Stimulated activated CD8-positive, alpha-beta memory T cell treated with anti-CD3 and anti-CD28 coated beads, Interleukin-7, amount 100 ng/mL, for 4 hours (primary cell): ENCODE measurements at regions not wholly inside any gene's neighbourhood (a gene's known extent, or its start where the extent isn't known, plus 50 kb on each side); places are given as distances from the start of the nearest gene placed in this dataset.
A peak's percentile ranks its signal among the peaks of the same experiment; 100 is the strongest.

Experiments used
- DNase-seq, 2 donors: peaks; one replicate each; pipeline ENCODE4 v3.0.0-alpha.2; 2020; ENCODE audit warnings: low read depth in 2 of 2

GRCh38 chr18:32621034-32621433 lies 150.4 kb upstream of the GAREM1 start:
- no peak for DNase-seq

GRCh38 chr18:32618546-32618945 lies 147.9 kb upstream of the GAREM1 start:
- no peak for DNase-seq

- DNase-seq: no peak
Observed at GRCh38 chr18:32613821-32614220, 143.1 kb upstream of the GAREM1 start.

GRCh38 chr18:32612651-32613050 lies 142.0 kb upstream of the GAREM1 start:
- DNase-seq: no peak

- no peak for DNase-seq
Observed at GRCh38 chr18:32610176-32610575, 139.5 kb upstream of the GAREM1 start.

GRCh38 chr18:32607816-32608215 lies 137.1 kb upstream of the GAREM1 start:
- DNase-seq: no peak

GRCh38 chr18:32598144-32598543 lies 127.5 kb upstream of the GAREM1 start:
- DNase-seq: no peak

- DNase-seq: no peak
Observed at GRCh38 chr18:32596501-32596900, 125.8 kb upstream of the GAREM1 start.

- DNase-seq: no peak
Observed at GRCh38 chr18:32595832-32596231, 125.2 kb upstream of the GAREM1 start.

GRCh38 chr18:32588191-32588590 lies 117.5 kb upstream of the GAREM1 start:
- DNase-seq: no peak

GRCh38 chr18:32583431-32583830 lies 112.7 kb upstream of the GAREM1 start:
- DNase-seq: no peak

GRCh38 chr18:32582455-32582854 lies 111.8 kb upstream of the GAREM1 start:
- no peak for DNase-seq

GRCh38 chr18:32577561-32577960 lies 106.9 kb upstream of the GAREM1 start:
- DNase-seq: no peak

- DNase-seq: no peak
Observed at GRCh38 chr18:32576296-32576916, 105.7 kb upstream of the GAREM1 start.

- DNase-seq: no peak
Observed at GRCh38 chr18:32566960-32567359, 96.3 kb upstream of the GAREM1 start.

- no peak for DNase-seq
Observed at GRCh38 chr18:32553640-32554365, 83.1 kb upstream of the GAREM1 start.

GRCh38 chr18:32553174-32553573 lies 82.5 kb upstream of the GAREM1 start:
- no peak for DNase-seq

- peak; percentile 2 to 15 for DNase-seq
Observed at GRCh38 chr18:32552421-32553030, 81.8 kb upstream of the GAREM1 start.

- no peak for DNase-seq
Observed at GRCh38 chr18:32550963-32551362, 80.3 kb upstream of the GAREM1 start.

GRCh38 chr18:32549248-32550110 lies 78.8 kb upstream of the GAREM1 start:
- DNase-seq: peak in 1 of 2 donors; percentile 8

GRCh38 chr18:32548688-32549087 lies 78.0 kb upstream of the GAREM1 start:
- DNase-seq: no peak

GRCh38 chr18:32545631-32546030 lies 74.9 kb upstream of the GAREM1 start:
- no peak for DNase-seq
